A673 (cell line): ENCODE measurements at regions not wholly inside any gene's neighbourhood (a gene's known extent, or its start where the extent isn't known, plus 50 kb on each side); places are given as distances from the start of the nearest gene placed in this dataset.

Experiments
- CTCF ChIP-seq: fragments of 300-800, 200-600 bp; sonication (generic); conservative IDR thresholded peaks from 2 replicates; pipeline ENCODE4 v1.5.1; 2017; ENCODE audit warnings: low read depth, mild to moderate bottlenecking, antibody characterized with exemption, low read length, moderate library complexity, mixed read lengths
- EZH2 ChIP-seq: fragments of 200-600 bp; sonication (generic); IDR thresholded peaks from 2 replicates; pipeline ENCODE4 v1.6.1; 2017; ENCODE audit warnings: borderline replicate concordance, low read depth, mild to moderate bottlenecking, mixed read lengths, antibody characterized with exemption, low read length; ENCODE audit not compliant: poor library complexity, severe bottlenecking

GRCh38 chr10:45209888-45210287, 105.5 kb downstream of the OR13A1 start:
- no peak for TF ChIP-seq CTCF
- no peak for TF ChIP-seq EZH2
